Stimulated activated CD4-positive, alpha-beta T cell treated with anti-CD3 and anti-CD28 coated beads, Interleukin-2, amount 100 ng/mL, for 4 hours (primary cell): ENCODE measurements at regions not wholly inside any gene's neighbourhood (a gene's known extent, or its start where the extent isn't known, plus 50 kb on each side); places are given as distances from the start of the nearest gene placed in this dataset.
"Not testable (repeated sequence)": the region's sequence is repeated elsewhere in the genome, so short reads cannot be mapped to it uniquely, and the experiment has no call there.

ENCODE experiments used
- DNase-seq: peaks from one replicate; pipeline ENCODE4 v3.0.0-alpha.2; 2020; ENCODE audit warnings: low read depth

DNA sequence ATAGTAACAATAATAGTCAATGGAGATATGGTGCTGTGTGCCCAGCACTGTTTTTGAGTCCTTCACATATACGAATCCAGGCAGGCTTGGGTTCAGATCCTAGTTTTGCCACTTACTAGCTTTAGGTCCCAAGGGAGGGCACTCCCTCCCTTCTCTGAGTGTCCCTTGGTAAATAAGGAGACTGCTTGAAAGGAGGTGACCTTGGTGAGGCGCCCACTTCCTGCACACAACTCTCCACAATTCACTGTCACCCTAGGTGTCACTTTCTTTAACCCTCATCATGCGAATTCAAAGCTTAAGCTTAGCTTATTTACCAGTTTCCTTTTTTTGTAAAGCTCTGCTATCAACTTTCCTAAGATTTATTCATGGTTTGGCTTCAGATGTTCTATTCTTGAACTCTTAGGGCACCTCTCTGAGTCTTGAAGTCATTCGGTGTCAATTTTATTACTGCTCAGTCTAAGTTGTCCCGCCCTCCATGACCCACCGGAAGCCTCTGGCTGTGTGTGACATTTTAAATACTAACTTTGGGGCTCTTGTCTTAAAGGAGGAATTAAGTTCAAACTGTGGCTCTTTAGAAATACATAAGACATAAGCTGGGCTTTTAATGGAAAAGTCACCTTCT lies 170.7 kb upstream of the ZNF618 start:
- no peak for DNase-seq

DNA sequence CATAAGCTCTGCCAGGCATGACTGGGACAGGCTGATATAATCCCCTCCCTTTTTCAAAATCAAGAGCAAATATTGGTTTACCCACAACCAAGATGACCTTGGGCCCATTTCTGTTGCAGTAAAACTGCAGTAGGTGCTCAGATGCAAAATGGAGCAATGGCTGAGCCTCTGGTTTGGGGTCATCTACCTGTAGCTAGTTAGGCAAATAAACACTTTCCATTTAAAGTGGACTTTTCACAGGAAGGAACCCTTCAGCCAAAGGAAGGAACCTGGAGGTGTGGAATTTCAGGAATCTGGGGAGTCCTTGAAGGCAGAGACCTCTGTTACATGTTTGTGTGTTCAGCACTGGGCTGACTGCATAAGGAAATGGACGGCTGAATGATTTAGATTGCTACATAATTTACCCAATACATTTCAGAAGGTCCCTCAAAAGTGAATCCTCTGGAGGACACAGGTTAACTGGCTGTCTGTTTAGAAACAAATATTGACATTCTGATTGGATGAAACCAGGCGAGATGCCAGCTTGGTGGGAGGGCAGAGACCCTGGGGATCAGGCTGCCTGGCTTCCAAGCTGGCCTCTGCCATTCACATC lies 170.1 kb upstream of the ZNF618 start:
- DNase-seq, result no peak

DNA sequence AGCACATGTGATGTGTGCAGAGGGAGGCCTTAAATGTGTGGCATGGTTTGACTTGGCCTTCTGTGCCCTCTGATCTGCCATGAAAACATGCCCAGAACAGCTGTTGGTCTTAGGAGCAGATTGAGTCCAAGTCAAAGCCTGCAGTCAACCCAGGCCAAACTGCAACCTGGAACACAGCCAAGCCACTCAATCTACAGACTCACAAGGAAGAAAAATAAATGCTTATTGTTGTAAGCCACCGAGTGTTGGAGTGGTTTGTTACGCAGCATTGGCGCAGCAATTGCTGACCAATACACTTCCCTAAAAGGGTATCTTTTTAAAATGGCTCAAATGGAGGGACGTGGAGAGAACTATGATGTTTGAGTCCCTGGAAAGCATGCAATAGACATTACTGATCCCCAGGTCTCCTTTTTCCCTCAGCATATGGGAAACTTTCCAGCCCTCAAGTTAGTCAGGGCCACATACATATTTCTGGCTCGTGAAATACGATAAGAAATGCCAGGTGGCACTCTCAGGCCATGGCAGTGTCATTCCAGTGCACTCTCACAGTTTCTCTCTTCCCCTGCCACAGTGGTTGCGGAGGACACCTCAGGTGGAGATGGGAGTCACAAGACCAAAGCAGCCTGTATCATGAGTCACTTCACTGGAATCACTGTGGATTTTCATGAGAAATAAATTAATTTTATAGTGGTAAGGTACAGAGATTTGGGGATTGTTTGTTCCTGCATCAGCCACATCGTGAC lies 168.0 kb upstream of the ZNF618 start:
- no peak for DNase-seq

DNA sequence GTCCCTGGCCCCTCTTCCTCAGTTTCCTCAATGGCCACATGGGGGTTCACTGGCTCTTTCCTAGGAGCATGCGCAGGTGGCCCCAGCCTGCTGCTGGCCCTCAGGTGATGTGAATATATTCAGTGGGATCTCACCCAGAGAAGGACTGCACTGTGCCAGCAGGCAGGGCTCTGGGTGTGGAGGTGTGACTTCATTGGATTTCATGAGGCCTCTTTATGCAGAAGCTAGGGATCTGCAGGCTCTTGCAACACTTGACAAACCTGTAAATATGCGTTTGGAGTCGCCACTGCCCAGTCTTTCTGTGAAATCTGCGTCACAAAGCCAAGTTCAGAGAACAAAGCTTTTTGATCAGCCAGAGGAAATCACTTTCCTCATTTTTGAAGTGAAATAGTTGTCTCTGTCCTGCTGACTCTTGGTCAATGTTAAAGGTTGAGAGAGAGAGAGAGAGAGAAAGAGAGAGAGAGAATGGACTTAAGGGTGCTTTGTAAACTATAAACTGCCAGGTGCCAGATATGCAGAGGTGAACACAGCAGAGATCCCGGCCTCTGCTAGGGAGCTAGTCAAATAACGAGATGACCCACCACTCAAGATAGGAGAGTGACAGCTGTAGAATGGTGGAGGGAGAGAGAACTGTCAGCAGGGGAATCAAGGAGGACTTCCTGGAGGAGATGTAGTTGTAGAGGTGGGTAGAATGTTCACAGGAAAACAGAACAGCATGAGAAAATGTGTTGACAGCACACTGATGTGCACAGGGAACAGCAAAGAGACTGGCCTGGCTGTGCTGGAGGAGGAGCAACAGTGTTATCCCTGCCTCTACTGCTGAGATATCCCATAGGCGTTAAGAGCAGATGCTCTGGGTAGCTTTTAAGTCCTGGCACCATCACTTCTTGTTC lies 167.0 kb upstream of the ZNF618 start:
- DNase-seq, result no peak

DNA sequence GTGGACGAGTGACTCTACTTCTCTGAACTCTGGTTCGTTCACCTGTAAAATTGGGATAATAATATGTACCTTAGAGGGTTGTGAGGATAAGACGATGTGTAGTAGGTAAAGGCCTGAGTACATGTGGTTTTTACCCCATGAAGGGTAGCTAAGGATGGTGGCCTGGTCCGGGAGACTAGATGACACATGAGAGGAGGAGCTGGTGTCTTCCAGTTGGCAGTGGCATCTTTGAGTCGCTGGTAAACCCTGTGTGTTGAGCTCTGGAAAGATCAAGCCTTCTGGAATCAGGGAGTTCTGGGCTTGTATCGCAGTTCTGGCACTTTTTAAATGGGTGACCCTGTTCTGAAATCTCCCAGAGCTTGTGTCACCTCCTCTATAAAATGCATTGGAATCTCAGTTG lies 166.4 kb upstream of the ZNF618 start:
- no peak for DNase-seq

DNA sequence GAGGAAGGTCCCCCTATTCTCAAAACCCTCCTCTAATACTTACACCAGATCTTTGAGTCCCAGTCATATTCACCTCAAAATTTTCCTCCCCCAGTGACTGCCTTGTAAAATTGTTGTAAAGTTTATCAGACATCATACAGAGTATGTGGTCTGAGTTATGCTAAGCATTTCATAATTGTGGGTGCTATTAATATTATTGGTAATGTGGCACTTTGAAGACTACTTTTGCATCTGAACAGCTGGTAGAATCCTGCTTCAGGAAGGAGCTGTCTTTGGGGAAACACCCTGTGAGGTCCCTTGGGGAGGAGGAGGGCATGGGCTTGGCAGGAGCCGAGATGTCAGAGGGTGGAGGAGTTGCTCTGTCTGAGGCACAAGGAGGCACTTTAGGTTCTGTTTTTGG lies 164.9 kb upstream of the ZNF618 start:
- no peak for DNase-seq

DNA sequence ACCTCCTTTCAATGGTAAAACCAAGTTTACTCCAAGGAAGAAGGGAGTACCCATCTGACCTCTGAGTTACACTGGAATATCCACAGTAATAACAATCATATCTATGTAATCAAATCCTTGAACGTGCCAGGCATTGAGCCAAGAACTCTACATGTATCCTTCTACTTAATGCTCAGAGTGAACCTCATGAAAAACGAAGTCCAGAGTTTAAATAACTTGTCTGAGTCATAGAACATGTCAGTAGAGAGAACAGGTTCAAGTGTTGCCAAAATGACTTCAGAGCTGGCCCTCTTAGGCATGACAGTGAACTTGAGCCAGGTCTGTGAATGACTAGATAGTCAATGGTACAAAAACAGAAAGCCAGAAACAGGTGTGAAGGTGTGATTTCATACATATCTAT lies 164.1 kb upstream of the ZNF618 start:
- DNase-seq, result no peak

DNA sequence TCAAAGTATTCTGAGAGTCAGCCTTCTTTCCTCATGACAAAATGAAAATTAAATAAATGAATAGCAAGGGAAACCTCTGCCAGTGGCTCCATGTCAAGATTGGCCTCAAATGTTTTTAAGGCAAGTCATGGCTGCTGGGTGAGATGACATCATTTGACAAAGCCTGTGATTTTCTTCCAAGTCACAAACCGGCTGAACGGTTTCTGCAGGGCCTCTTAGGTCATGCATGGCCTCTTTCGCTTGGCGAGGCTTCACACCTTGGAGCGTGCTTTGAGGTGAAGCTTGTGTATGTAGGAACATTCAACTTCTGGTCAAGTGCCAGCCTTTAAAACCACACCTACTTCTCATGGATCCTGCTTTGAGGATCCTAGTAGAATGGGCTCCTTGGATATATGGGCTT lies 161.0 kb upstream of the ZNF618 start:
- DNase-seq, result no peak

DNA sequence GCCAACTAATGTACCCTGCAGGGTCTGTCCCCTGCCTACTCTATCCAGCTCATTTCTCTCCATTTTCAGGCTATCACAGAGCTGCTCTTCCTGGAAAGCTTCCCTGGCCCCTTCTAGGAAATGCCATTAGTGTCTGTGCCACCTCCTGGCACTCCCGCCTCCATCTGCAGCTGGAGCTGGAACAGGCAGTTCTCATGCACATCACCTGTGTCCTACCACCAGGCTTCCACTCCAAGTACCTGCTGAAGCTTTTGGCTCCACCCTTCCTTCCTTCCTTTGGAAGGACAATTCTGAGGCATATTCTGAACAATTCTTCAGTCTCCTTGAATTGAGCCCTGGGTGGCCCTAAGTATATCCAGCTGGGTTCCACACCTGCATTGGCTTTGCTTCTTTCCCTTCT lies 156.2 kb upstream of the ZNF618 start:
- no peak for DNase-seq

DNA sequence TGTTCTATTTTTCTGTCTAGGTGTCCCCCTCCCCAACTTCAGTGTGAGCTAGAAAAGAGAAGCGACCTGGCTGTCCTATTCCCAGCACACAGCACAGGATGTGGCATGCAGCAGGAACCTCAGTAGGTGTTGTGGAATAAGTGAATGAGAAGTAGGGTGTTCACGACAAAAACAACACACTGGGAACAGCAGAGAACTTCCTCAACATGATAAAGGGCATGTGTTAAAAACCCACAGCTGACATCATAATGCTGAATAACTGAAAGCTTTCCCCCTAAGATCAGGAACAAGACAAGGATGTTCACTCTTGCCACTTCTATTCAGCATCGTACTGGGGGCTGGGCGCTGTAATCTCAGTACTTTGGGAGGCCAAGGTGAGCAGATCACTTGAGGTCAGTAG lies 155.6 kb upstream of the ZNF618 start:
- no peak for DNase-seq

DNA sequence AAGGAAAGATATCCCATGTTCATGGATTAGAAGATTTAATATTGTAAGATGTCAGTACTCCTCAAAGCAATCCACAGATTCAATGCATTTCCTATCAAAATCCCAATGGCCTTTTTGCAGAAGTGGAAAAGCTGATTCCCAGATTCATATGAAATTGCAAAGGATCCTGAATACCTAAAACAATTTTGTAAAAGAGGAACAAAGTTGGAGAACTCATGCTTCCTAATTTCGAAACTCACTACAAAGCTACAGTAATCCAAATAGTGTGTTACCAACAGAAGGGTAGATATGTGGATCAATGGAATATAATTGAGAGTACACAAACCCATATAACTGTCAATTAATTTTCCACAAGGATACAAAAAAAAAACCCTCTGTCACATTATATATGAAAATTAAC lies 154.3 kb upstream of the ZNF618 start:
- no peak for DNase-seq

DNA sequence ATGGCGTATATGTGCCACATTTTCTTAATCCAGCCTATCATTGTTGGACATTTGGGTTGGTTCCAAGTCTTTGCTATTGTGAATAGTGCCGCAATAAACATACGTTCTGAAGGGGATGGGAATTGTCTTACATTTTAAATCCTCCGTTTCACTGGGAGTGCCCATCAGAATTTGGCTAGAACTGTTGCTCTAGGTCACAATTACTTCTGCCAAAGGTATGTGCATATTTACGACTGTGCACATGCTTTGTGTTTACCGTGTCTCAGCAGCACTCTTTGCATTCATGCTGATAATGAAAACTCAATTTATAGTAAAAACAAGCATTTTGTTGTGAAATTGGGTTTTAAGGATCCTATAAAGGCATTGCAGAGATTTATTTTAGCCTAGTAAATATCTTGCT lies 151.9 kb upstream of the ZNF618 start:
- no peak for DNase-seq

DNA sequence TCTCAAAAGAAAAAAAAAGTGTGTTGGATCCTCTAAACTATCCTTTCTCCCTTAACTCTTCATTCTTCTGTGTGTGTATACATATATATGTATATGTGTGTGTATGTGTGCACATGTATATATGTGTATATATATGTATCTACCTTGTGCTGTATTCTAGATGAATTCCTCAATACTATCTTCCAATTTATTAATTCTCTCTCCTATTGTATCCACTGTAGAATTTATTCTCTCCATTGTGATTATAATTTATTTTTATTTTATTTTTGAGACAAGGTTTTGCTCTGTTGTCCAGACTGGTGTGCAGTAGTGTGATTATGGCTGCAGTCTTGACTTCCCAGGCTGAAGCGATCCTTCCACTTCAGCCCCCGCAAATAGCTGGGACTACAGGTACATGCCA lies 147.1 kb upstream of the ZNF618 start:
- DNase-seq, result no peak

DNA sequence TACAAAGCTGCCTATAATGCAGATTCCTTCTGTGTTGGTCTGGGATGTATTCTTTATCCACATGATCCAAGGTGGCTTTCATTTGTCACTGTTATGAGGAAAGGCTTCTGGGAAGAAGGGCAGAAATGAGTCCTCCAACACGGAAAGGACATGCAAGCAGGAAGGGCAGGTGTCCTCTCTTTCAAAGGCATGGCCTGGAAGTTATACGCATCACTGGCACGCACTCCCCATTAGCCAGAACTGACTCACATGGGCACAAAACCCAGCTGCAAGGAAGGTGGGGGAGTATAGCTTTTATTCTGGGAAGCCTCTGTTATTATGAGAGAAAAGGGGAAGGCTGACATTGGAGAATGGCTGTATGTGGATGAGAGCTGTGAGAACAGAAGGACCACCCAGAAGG lies 141.3 kb upstream of the ZNF618 start:
- DNase-seq, result no peak

DNA sequence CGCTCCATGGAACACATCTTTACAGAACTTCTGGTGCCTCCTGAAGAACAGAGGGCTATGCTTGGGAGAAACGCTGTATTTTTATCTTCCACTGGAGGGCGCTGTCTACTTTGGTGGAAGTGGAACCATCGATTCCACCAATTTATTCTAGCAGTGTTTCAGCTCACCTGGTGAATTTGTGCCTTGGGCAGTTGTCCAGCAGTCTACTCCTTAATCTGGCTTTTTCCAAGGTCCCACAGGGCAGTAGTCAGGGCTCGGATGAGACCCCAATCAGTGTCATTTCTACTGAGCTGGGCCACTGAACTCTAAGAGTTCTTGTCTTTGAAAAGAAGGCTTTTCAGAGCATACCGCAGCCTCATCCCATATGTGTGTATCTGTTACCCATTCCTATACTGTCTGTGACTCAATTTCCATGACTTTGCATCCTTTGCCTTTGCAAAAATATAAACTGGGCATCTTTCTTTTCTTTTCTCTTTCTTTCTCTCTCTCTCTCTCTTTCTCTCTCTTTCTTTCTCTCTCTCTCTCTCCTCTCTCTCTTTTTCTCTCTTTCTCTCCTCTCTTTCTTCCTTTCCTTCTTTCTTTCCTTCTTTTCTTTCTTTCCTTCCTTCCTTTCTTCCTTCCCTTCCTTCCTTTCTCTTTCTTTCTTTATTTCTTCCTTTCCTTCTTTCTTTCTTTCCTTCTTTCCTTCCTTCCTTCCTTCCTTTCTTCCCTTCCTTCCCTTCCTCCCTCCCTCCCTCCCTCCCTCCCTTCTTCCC lies 138.4 kb upstream of the ZNF618 start:
- no peak for DNase-seq

DNA sequence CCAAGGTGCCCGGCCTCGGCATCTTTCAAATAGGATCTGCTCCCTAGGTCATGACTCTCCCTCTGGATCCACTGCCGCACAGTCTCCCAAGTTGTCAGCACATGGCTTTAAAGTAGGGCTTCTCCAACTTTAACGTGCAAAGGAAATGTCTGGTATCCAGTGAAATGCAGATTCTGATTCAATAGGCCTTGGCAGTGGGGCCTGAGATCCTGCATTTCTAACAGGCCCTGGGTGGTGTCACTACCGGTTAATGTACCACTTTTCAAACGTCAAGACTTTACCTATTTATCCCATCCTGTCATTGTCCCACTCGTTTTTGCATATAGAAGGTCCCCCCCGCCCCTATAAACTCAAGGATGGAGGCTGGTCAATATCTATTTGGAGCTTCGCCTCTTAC lies 137.6 kb upstream of the ZNF618 start:
- DNase-seq, result no peak

DNA sequence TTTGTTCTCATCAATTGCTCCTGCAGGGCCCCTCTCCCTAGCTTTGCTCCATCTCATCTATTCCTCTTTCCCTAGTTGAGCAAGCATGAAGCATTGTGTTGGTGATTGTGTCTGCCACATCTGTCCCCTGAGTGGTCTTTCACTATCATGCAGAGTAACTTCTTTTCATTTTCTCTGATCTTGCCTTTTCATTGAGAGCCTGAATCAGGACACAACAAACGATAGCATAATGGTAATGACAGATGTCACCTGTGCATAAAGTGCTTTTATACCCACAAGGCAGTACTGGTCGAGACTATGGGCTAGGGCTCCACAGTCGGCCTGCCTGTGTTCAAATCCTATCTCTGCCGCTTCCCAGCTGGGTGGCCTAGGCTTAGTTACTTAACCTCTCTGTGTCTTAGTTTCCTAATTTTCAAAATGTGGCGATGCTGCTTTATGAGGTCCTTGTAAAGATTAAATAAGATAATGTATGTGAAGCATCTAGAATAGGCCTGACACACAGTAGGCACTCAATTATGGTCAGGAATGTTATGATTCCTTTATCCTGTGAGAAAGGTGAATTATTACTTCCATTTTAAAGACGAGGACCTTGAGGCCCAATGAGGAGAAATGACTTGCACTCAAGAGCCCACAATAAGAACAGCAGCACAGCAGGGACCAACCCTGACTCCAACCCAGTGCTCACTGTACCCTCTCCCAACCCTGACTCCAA lies 137.1 kb upstream of the ZNF618 start:
- DNase-seq, result no peak

DNA sequence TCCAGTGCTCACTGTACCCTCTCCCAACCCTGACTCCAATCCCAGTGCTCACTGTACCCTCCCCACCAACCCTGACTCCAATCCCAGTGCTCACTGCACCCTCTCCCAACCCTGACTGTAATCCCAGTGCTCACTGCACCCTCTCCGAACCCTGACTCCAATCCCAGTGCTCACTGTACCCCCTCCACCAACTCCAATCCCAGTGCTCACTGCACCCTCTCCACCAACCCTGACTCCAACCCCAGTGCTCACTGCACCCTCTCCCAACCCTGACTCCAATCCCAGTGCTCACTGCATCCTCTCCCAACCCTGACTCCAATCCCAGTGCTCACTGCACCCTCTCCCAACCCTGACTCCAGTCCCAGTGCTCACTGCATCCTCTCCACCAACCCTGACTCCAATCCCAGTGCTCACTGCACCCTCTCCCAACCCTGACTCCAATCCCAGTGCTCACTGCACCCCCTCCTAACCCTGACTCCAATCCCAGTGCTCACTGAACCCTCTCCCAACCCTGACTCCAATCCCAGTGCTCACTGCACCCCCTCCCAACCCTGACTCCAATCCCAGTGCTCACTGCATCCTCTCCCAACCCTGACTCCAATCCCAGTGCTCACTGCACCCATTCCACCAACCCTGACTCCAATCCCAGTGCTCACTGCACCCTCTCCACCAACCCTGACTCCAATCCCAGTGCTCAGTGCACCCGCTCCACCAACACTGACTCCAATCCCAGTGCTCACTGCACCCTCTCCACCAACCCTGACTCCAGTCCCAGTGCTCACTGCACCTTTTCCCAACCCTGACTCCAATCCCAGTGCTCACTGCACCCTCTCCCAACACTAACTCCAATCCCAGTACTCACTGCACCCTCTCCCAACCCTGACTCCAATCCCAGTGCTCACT lies 136.3 kb upstream of the ZNF618 start:
- not testable (repeated sequence) for DNase-seq

DNA sequence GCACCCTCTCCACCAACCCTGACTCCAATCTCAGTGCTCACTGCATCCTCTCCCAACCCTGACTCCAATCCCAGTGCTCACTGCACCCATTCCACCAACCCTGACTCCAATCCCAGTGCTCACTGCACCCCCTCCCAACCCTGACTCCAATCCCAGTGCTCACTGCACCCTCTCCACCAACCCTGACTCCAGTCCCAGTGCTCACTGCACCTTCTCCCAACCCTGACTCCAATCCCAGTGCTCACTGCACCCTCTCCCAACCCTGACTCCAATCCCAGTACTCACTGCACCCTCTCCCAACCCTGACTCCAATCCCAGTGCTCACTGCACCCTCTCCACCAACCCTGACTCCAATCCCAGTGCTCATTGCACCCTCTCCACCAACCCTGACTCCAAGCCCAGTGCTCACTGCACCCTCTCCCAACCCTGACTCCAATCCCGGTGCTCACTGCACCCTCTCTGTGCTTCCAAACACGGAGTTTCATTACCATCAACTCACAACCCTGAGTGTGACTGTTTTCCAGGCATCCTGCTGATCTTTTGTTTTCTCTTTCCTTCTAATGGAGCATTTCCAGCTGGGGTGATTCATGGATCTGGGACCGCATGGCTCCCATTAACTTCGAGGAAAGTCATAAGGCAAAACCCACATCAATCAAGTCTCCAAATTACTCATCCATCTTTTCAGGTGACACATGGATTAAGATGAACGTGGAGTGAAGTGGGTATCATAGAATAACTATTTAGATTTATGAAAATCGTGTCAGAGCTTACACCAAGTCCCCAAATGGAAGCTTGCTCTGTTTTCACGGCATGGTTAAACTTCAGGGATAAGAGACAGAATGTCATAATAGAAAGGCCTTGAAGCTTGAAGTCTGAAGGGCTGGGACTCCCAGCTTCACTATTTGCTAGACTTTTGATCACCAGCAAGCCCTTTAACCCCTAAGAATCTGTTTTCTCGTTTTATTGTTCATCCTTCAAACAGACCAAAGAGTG lies 135.3 kb upstream of the ZNF618 start:
- DNase-seq, result not testable (repeated sequence)
